MCF 10A (cell line): ENCODE measurements at regions not wholly inside any gene's neighbourhood (a gene's known extent, or its start where the extent isn't known, plus 50 kb on each side); places are given as distances from the start of the nearest gene placed in this dataset.

ENCODE experiments used
- BruUV-seq: library from RNA; stranded (reverse); fragments of 400-500 nt; replicated peaks from 2 replicates; lab custom pipeline; 2021; lab: Mats Ljungman, UMichigan
- CTCF ChIA-PET: fragments of 300-600 bp; sonication (Branson Sonifier 250); formaldehyde crosslinking; extraction: SDS; loops from one replicate; lab custom pipeline; 2021; ENCODE audit warnings: antibody characterized with exemption, inconsistent platforms; lab: Yijun Ruan, JAX
- POLR2A ChIA-PET: fragments of 300-600, 350-650 bp; sonication (Branson Sonifier 250); formaldehyde crosslinking; extraction: SDS; loops from one replicate; lab custom pipeline; 2020; ENCODE audit warnings: antibody characterized with exemption, inconsistent platforms; lab: Yijun Ruan, JAX
- DNase-seq: peaks from one replicate; pipeline ENCODE4 v3.0.0-alpha.2; 2018; ENCODE audit not compliant: unreplicated experiment
- H3K27ac Mint-ChIP-seq: one replicate; pipeline ENCODE4 v1.8.0; 2022; ENCODE audit warnings: mild to moderate bottlenecking, low read depth, mixed read lengths; ENCODE audit not compliant: unreplicated experiment
- H3K27me3 Mint-ChIP-seq: one replicate; pipeline ENCODE4 v1.8.0; 2022; ENCODE audit warnings: mixed read lengths; ENCODE audit not compliant: insufficient read depth, unreplicated experiment
- H3K36me3 Mint-ChIP-seq: one replicate; pipeline ENCODE4 v1.8.0; 2022; ENCODE audit warnings: mild to moderate bottlenecking, moderate library complexity, mixed read lengths; ENCODE audit not compliant: insufficient read depth, unreplicated experiment
- H3K4me1 Mint-ChIP-seq: one replicate; pipeline ENCODE4 v1.8.0; 2022; ENCODE audit warnings: mixed read lengths; ENCODE audit not compliant: insufficient read depth, unreplicated experiment
- H3K4me3 Mint-ChIP-seq: one replicate; pipeline ENCODE4 v1.8.0; 2022; ENCODE audit warnings: mild to moderate bottlenecking, moderate library complexity, mixed read lengths; ENCODE audit not compliant: unreplicated experiment
- H3K9me3 Mint-ChIP-seq: one replicate; pipeline ENCODE4 v1.8.0; 2022; ENCODE audit warnings: mixed read lengths; ENCODE audit not compliant: unreplicated experiment
- CTCF ChIP-seq: fragments of 200-600 bp; IDR thresholded peaks from one replicate; pipeline ENCODE4 v1.8.0; 2022; ENCODE audit warnings: antibody characterized with exemption, mild to moderate bottlenecking; ENCODE audit not compliant: unreplicated experiment
- intact Hi-C: fragments of 100-400 bp; cut with micrococcal nuclease; formaldehyde crosslinking; loops from 2 replicates; pipeline ENCODE4 v1.14.1; 2022

DNA sequence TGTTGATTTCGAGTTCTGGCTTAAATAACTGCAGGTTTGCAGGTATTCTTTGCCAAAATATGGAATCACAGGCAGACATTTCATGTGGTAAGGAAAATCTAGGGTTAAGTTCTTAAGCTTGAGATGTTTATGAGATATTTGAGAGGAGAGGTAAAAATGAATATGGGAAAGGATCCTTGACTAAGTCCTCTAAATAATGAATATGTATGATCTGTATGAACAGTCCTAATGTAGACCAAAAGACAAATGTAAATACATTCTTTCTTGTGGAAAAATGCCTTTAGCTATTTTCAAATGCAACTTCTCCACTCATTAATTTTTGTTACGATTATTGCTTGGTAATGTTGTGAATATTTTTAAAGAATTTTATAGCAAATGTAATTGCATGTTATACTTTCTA lies 1632.6 kb downstream of the SUCLG1 start:
- no peak overlapping the region for H3K27ac Mint-ChIP-seq
- no peak overlapping the region for H3K4me3 Mint-ChIP-seq
- DNase-seq: no peak
- H3K4me1 Mint-ChIP-seq: no peaks in the 10 kb centered on the region
- ChIA-PET POLR2A (no interaction called here), CTCF (no interaction called here)
- intact Hi-C loops: no loop called here
- TF ChIP-seq CTCF: no peak
- H3K27me3 Mint-ChIP-seq: no peaks in the 10 kb centered on the region
- H3K9me3 Mint-ChIP-seq: no peaks in the 10 kb centered on the region
- no TSS peak for BruUV-seq
- no peaks in the 10 kb centered on the region for H3K36me3 Mint-ChIP-seq

- Mint-ChIP-seq H3K36me3 (no peaks in the 10 kb centered on the region), H3K27ac (no peak overlapping the region), H3K4me1 (no peaks in the 10 kb centered on the region), H3K4me3 (no peak overlapping the region), H3K27me3 (no peaks in the 10 kb centered on the region), H3K9me3 (no peaks in the 10 kb centered on the region)
- no peak for TF ChIP-seq CTCF
- no TSS peak for BruUV-seq
- ChIA-PET POLR2A (no interaction called here), CTCF (no interaction called here)
- no peak for DNase-seq
- intact Hi-C loops: no loop called here
Observed at GRCh38 chr2:82825410-82826090, 1633.5 kb downstream of the SUCLG1 start.

GRCh38 chr2:82823892-82824291 lies 1635.2 kb downstream of the SUCLG1 start:
- ChIA-PET POLR2A (no interaction called here), CTCF (no interaction called here)
- no peaks in the 10 kb centered on the region for H3K9me3 Mint-ChIP-seq
- no peak for TF ChIP-seq CTCF
- H3K4me3 Mint-ChIP-seq: no peak overlapping the region
- intact Hi-C loops: no loop called here
- H3K36me3 Mint-ChIP-seq: no peaks in the 10 kb centered on the region
- no peak for DNase-seq
- H3K4me1 Mint-ChIP-seq: no peaks in the 10 kb centered on the region
- H3K27me3 Mint-ChIP-seq: no peaks in the 10 kb centered on the region
- BruUV-seq: no TSS peak
- H3K27ac Mint-ChIP-seq: no peak overlapping the region

DNA sequence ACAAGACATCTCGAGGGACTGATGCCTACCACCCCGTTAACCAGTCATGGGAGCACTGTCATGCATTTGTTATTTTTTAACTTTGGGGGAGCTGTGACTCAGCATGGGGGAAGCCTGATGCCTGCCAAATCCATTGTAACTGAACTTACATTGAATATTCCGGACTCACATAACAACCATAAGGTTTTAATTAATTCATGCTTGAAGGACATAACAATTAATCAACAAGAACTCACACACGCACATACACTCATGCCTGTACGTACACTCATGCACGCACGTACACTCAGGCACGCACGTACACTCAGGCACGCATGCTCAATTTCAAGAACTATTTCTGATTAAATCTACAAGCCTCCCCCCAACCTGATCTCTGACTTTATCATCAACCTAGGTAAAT lies 1639.1 kb downstream of the SUCLG1 start:
- intact Hi-C loops: no loop called here
- Mint-ChIP-seq H3K4me1 (no peaks in the 10 kb centered on the region), H3K36me3 (no peaks in the 10 kb centered on the region), H3K27me3 (no peaks in the 10 kb centered on the region), H3K9me3 (no peaks in the 10 kb centered on the region), H3K27ac (no peak overlapping the region), H3K4me3 (no peak overlapping the region)
- CTCF ChIA-PET: no interaction called here
- TF ChIP-seq CTCF: no peak
- BruUV-seq: no TSS peak
- POLR2A ChIA-PET: interaction anchor here (0.6 kb wide), 1 partner anchor 215 kb away, joined by 3 read pairs; no protein-coding TSS in a partner anchor
- no peak for DNase-seq
